ENCODE measurements at regions not wholly inside any gene's neighbourhood (a gene's known extent, or its start where the extent isn't known, plus 50 kb on each side); places are given as distances from the start of the nearest gene placed in this dataset.

- no peak for TF ChIP-seq CTCF (IDR thresholded peaks at IDR 0.05; ENCODE audit: insufficient read depth, low read length, poor library complexity, severe bottlenecking)
- no peak for TF ChIP-seq EZH2phosphoT487 (conservative IDR thresholded peaks at IDR 0.05; ENCODE audit: low read length)
Measured at GRCh38 chr15:39219608-39220007, 361.3 kb upstream of the THBS1 start.

Data from SU-DHL-6 (cell line).